ENCODE measurements at regions not wholly inside any gene's neighbourhood (a gene's known extent, or its start where the extent isn't known, plus 50 kb on each side); places are given as distances from the start of the nearest gene placed in this dataset.
"Not testable (repeated sequence)": the region's sequence is repeated elsewhere in the genome, so short reads cannot be mapped to it uniquely, and the experiment has no call there.

GRCh38 chr2:164014791-164015190 is 279.0 kb upstream of the FIGN start:
- no peak for DNase-seq

- no peak for DNase-seq
Observed at GRCh38 chr2:164014068-164014731, 278.4 kb upstream of the FIGN start.

DNA sequence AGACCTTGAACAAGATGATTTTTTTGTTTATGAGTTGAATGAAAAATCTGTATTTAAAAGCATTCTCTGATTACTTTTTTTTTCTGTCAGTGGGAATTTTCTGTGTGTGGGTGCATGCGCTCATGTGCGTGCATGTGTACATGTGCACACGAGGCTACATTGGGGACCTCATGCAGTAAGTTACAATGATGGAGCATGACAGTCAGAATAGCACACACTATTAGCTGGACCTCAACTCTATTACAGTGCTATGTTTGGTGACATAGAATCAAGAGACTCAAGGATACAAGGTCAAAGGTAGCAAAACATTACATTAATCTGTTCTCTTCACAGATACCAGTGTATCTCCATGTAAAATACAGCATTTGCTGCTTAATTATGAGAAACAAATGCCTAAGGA is 276.8 kb upstream of the FIGN start:
- DNase-seq, result no peak

GRCh38 chr2:164009756-164010337 is 274.0 kb upstream of the FIGN start:
- no peak for DNase-seq

- DNase-seq, result no peak
Observed at GRCh38 chr2:164008752-164009151, 272.9 kb upstream of the FIGN start.

DNA sequence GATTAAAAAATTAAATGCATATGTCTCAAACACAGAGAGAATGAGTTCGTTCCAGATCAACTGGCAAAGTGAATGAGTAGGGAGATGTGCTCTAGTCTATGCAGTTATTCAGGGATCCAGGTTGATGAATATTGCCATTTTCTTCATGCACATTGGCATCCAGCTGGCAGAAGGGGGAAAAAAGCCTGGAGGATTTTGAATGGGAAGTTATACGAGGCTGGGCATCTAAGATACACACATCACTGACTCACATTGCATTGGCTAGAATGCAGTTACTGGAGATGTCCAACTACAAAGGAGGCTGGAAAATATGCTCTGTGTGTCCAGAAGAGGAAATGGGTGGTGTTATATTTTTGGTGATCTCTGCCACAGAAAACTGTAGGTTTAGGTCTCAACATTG is 270.9 kb upstream of the FIGN start:
- no peak for DNase-seq

DNA sequence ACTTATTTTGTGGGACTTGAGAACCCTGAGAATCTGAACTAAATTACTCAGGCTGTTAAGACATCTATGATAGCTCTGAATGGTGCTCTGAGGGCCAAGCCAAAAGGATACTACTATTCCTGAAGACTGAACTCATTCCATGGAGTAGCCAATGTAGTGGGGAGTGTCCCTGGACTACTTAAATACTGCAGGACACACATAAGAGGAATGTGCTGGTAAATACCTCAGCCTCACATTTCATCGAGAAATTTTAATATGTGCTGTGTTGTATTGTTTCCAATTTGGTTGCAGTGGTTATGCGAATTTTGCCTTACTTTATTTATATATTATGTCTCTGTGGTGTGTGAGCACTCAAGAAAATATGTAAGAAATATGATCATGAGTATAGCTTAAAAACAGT is 264.4 kb upstream of the FIGN start:
- DNase-seq, result no peak

DNA sequence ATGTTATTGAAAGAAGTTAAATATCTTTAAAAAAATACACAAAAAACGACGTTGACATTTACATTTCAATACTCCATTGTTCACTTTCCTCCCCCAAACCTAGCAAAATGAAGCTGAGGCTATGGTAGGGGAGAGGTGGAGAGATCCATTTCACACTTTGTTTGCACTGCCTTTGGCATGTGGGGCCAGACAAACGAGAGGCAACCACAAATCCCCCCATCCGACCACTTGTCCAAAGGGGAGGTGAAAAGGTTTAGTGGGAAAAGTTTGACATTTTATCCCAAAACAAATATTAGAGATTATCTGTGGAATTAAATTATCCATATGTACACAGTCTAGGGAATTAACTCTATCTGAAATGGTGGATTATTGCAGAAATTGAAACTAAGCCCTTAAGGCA is 261.7 kb upstream of the FIGN start:
- DNase-seq, result no peak

GRCh38 chr2:163990541-163990940 is 254.7 kb upstream of the FIGN start:
- DNase-seq, result no peak

DNA sequence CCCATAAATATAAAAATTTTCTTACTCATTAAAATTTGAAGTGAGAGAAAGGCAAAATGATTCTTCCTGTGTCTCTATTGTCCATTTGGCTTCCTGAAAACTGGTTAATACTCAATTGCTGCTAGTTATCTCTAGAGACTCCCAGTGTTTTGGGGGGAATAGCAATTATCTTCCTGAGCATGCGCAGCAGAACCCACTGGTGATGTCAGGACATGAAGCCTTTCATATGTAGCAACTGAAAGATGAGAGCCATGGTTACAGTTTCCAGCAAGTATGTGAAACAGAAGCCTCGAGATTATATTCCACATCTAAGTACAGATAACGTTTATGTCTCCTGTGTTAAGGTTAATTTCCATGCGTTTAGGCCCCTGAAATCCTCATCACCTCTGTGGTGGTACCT is 254.3 kb upstream of the FIGN start:
- DNase-seq, result no peak

GRCh38 chr2:163987175-163987940 is 251.6 kb upstream of the FIGN start:
- no peak for DNase-seq

GRCh38 chr2:163984986-163985385 is 249.2 kb upstream of the FIGN start:
- no peak for DNase-seq

DNA sequence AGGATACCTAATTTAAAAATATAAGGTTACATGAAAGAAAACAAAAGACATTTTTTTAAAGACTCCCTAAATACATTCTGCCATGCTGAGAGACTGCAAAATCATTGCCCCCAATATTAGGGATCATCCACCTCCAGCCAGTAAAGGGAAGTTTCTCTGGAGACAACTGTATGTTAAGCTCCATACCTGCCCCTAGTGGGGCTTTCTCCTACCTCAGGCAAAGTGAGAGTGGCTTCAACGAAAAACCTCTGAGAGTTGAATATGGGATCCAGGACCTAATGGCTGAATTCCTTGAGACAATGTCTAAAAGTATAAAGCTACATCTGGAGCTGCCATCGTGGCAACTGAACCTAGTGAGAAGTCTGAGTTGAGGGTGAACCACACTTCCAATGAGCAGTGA is 248.1 kb upstream of the FIGN start:
- no peak for DNase-seq

GRCh38 chr2:163982938-163983337 is 247.1 kb upstream of the FIGN start:
- no peak for DNase-seq

GRCh38 chr2:163974766-163975165 is 239.0 kb upstream of the FIGN start:
- no peak for DNase-seq

- DNase-seq, result no peak
Observed at GRCh38 chr2:163970058-163970813, 234.4 kb upstream of the FIGN start.

GRCh38 chr2:163964278-163964677 is 228.5 kb upstream of the FIGN start:
- DNase-seq, result not testable (repeated sequence)

DNA sequence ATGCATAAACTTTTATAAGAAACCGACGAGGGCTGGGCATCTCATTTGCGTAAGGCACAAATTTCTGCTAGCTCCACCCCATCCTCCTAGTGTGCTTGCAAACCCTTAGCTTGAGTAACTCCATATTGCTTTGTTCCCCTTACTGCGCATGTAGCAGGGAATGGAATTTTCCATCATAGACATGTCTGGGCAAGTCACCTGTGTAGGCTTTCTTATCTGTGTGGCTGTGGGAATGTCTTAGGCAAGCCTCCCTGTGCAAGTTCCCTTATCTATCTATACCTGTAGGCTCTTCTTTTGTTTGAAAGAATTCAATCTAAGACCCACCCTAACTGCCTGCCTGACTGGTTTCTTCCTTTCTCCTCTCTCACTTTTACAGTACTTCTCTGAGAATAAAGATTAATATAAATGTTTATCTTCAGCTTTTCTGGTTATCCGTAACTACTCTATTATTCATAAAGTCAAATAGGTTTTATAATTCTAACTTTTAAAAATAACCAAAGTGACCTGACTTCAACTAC is 217.6 kb upstream of the FIGN start:
- no peak for DNase-seq

DNA sequence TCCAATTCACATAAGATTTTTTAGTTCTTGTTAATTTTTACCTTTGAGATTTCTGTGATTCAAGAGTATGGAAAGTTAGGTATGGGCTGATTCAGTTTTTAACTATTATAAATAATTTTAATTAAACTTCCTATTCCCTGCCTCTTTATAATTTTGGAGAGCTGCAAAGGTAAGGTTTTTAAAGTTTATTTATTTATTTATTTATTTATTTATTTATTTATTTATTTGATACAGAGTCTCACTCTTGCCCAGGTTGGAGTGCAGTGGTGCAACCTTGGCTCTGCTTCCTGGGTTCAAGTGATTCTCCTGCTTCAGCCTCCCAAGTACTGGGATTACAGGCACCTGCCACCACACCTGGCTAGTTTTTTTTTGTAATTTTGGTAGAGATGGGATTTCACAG is 215.5 kb upstream of the FIGN start:
- DNase-seq, result no peak

DNA sequence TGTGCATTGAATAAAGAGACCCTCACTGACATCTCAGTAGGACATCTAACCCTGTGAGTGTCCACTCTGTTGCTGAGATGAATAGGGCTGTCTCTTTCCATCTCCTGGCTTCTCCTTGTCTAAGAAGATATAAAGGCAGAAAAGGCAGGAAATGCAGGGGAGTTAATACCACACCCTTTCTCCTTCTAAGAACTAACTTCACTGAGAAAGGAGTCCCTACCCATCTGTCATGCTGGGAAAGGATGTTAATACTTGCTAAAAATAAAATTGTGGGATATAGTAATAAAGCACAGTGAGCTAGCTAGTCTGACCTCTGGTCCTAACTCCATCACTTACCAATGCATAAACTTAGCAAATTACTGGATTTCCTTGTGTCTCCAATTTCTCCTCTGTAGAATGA is 213.9 kb upstream of the FIGN start:
- no peak for DNase-seq

GRCh38 chr2:163944347-163944737 is 208.5 kb upstream of the FIGN start:
- no peak for DNase-seq

DNA sequence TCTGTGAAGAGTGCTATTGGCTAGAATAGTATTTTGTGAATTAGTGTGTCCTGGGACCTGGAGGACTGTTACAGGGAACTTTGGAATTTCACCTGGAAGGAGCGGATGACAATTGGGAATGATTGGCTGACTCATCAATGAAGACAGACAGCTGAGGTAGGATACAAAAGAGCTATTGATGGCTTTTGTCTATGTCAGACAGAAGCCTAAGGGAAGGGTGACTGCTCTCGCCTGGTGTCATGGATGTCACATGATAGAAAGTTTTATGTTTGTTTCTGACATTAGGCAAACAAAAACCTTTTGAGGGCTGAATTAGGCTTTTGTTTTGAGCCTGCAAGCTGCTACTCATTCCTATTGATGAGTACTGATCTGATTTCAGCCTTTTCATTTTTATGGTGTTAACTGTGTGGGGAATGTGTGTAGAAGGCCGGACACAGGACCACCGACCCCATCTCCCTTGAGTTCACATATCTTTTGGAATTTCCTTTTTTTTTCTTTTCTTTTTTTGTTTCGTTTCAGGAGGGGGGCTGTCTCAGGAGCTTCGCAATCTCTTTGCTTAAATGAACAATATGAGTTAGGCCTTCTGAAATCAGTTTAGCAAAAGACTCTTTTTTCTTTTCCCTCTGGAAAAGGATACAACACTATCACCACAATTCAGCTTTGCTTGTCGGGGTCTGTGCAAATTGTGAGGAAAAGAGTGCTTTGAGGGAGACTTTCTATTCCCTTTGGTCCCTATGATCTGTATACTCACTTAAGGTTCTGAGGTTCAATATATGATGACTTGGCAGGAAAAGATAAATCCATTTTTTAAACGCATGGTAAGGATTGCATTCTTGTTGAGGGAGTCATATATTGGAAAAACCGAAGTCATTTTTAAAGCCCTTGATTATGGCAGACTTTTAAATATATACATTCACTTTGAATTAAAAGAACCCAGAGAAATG is 207.9 kb upstream of the FIGN start:
- no peak for DNase-seq
